ENCODE measurements at regions not wholly inside any gene's neighbourhood (a gene's known extent, or its start where the extent isn't known, plus 50 kb on each side); places are given as distances from the start of the nearest gene placed in this dataset.

DNA sequence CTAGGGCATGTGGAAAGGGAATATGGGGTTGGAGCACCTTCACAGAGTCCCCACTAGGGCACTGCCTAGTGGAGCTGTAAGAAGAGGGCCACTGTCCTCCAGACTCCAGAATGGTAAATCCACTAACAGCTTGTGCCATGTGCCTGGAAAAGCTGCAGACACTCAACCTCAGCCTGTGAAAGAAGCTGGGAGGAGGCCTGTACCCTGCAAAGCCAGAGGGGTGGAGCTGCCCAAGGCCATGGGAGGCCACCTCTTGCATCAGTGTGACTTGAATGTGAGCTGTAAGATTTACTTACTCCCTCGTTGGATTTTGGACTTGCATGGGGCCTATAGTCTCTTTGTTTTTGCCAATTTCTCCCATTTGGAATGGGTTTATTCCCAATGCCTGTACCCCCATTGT is 705.2 kb upstream of the ROBO1 start:
- Histone ChIP-seq H3K27me3 (no peaks in the 10 kb centered on the region), H3K4me3 (no peak overlapping the region), H3K36me3 (no peaks in the 10 kb centered on the region), H3K27ac (no peak overlapping the region), H3K4me1 (no peaks in the 10 kb centered on the region), H3K9me3 (no peaks in the 10 kb centered on the region)
- 54% methylated on average over 1 of the region's 1 CpG for WGBS
- no peak for DNase-seq (ENCODE audit: low spot score in 2 of 2)
- TF ChIP-seq POLR2A (IDR thresholded peaks at IDR 0.05) = no peak
- TF ChIP-seq, protein P1, sequence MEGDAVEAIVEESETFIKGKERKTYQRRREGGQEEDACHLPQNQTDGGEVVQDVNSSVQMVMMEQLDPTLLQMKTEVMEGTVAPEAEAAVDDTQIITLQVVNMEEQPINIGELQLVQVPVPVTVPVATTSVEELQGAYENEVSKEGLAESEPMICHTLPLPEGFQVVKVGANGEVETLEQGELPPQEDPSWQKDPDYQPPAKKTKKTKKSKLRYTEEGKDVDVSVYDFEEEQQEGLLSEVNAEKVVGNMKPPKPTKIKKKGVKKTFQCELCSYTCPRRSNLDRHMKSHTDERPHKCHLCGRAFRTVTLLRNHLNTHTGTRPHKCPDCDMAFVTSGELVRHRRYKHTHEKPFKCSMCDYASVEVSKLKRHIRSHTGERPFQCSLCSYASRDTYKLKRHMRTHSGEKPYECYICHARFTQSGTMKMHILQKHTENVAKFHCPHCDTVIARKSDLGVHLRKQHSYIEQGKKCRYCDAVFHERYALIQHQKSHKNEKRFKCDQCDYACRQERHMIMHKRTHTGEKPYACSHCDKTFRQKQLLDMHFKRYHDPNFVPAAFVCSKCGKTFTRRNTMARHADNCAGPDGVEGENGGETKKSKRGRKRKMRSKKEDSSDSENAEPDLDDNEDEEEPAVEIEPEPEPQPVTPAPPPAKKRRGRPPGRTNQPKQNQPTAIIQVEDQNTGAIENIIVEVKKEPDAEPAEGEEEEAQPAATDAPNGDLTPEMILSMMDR (IDR thresholded peaks at IDR 0.05) = no peak
- no peak for TF ChIP-seq POLR2AphosphoS5 (IDR thresholded peaks at IDR 0.05)
- no peak for TF ChIP-seq EP300 (IDR thresholded peaks at IDR 0.05)

DNA sequence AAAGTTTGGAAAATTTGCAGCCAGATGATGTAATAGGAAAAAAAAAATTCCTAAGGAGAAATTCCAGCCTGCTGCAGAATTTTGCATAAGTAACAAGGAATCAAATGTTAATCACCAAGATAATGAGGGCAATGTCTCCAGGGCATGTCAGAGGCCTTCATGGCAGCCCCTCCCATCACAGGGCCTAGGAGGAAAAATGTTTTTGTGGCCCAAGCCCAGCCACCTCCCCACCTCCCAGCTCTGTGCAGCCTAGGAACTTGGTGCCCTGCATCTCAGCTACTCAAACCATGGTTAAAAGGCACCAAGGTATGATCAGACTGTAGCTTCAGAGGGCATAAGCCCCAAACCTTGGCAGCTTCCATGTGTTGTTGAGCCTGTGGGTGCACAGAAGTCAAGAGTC is 704.7 kb upstream of the ROBO1 start:
- H3K36me3 ChIP-seq = no peaks in the 10 kb centered on the region
- H3K4me3 ChIP-seq = no peak overlapping the region
- H3K4me1 ChIP-seq = no peaks in the 10 kb centered on the region
- no peaks in the 10 kb centered on the region for H3K9me3 ChIP-seq
- DNase-seq (ENCODE audit: low spot score in 2 of 2) = no peak
- H3K27ac ChIP-seq = no peak overlapping the region
- TF ChIP-seq, protein P1 (IDR thresholded peaks at IDR 0.05) = no peak
- no peak for TF ChIP-seq EP300 (IDR thresholded peaks at IDR 0.05)
- TF ChIP-seq POLR2AphosphoS5 (IDR thresholded peaks at IDR 0.05) = no peak
- TF ChIP-seq POLR2A (IDR thresholded peaks at IDR 0.05) = no peak
- H3K27me3 ChIP-seq = no peaks in the 10 kb centered on the region

DNA sequence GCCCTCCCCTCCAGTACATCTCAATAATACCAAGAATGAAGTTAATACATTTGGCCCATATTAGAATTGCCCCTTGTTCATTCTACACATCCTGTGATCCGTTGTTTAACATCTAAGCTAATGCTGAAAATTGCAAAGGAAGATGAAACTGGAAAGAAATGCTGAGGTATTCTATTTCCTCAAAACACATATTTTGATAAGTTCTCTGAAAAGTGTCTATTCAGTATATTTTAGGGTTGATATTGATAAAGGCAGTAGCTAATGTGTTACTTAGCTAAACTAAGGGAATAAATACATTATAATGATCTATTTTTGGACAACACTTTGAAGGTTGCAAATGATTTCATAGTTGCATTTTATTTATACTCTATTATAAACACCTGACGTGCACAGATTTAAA is 702.6 kb upstream of the ROBO1 start:
- TF ChIP-seq EP300 (IDR thresholded peaks at IDR 0.05) (no peak), POLR2AphosphoS5 (IDR thresholded peaks at IDR 0.05) (no peak), POLR2A (IDR thresholded peaks at IDR 0.05) (no peak)
- TF ChIP-seq, protein P1 (IDR thresholded peaks at IDR 0.05) = no peak
- Histone ChIP-seq H3K36me3 (no peaks in the 10 kb centered on the region), H3K4me1 (no peaks in the 10 kb centered on the region), H3K9me3 (no peaks in the 10 kb centered on the region), H3K4me3 (no peak overlapping the region), H3K27me3 (no peaks in the 10 kb centered on the region), H3K27ac (no peak overlapping the region)
- no peak for DNase-seq (ENCODE audit: low spot score in 2 of 2)
- WGBS = 81% methylated on average over 2 of the region's 2 CpGs

DNA sequence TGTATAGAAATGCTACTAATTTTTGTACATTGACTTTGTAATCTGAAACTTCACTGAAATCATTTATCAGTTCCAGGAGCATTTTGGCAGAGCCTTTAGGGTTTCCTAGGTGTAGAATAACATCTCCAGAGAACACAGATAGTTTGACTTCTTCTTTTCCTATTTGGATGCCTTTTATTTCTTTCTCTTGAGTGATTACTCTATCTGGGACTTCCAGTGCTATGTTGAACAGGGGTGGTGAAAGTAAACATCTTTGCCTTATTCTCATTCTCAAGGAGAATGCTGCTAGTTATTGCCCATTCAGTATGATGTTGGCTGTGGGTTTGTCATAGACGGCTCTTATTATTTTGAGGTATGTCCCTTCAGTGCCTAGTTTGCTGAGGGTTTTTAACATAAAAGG is 697.9 kb upstream of the ROBO1 start:
- Histone ChIP-seq H3K36me3 (no peaks in the 10 kb centered on the region), H3K4me3 (no peak overlapping the region), H3K27ac (no peak overlapping the region), H3K27me3 (no peaks in the 10 kb centered on the region), H3K4me1 (no peaks in the 10 kb centered on the region), H3K9me3 (peaks cover 3% of the 10 kb centered on the region)
- WGBS = 100% methylated on average over 1 of the region's 1 CpG
- no peak for DNase-seq (ENCODE audit: low spot score in 2 of 2)
- TF ChIP-seq EP300 (IDR thresholded peaks at IDR 0.05) = no peak
- TF ChIP-seq, protein P1 (IDR thresholded peaks at IDR 0.05) = no peak
- TF ChIP-seq POLR2AphosphoS5 (IDR thresholded peaks at IDR 0.05) = no peak
- no peak for TF ChIP-seq POLR2A (IDR thresholded peaks at IDR 0.05)

DNA sequence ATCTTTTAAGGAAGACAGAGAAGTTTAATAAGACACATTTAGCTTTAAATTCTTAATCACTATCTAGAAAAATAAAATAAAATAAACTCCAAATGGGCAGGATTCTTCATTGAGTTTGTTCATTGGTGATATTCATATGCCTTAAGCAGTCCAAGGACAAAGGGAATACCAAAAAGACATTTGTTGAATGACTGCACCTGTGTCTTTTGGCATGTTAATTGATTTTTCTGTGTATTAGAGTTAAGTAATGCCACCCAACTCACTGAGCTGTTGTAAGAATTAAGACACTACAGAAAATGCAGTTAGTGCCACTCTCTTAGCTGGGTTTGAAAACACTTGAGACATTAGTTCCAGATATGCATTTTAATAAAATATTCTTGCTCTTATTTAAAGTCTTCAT is 683.6 kb upstream of the ROBO1 start:
- TF ChIP-seq POLR2AphosphoS5 (IDR thresholded peaks at IDR 0.05) = no peak
- no peak for TF ChIP-seq POLR2A (IDR thresholded peaks at IDR 0.05)
- TF ChIP-seq EP300 (IDR thresholded peaks at IDR 0.05) = no peak
- TF ChIP-seq, protein P1 (IDR thresholded peaks at IDR 0.05) = no peak
- no peaks in the 10 kb centered on the region for H3K9me3 ChIP-seq
- H3K4me3 ChIP-seq = no peak overlapping the region
- DNase-seq (ENCODE audit: low spot score in 2 of 2) = no peak
- H3K27ac ChIP-seq = no peak overlapping the region
- no peaks in the 10 kb centered on the region for H3K27me3 ChIP-seq
- no peaks in the 10 kb centered on the region for H3K4me1 ChIP-seq
- no peaks in the 10 kb centered on the region for H3K36me3 ChIP-seq

Measured in suprapubic skin (tissue), 4 donors.